GM21360 (cell line): ENCODE measurements at regions not wholly inside any gene's neighbourhood (a gene's known extent, or its start where the extent isn't known, plus 50 kb on each side); places are given as distances from the start of the nearest gene placed in this dataset.
"Not testable (repeated sequence)": the region's sequence is repeated elsewhere in the genome, so short reads cannot be mapped to it uniquely, and the experiment has no call there.

Experiments used
- ATAC-seq: cut with Tn5 transposase; IDR thresholded peaks from one replicate; pipeline ENCODE4 v1.9.1; 2021; ENCODE audit warnings: mild to moderate bottlenecking, moderate library complexity; ENCODE audit not compliant: unreplicated experiment

- no peak for ATAC-seq
These were observed 179.0 kb downstream of the BCAS1 start for GRCh38 chr20:53891306-53891894.

DNA sequence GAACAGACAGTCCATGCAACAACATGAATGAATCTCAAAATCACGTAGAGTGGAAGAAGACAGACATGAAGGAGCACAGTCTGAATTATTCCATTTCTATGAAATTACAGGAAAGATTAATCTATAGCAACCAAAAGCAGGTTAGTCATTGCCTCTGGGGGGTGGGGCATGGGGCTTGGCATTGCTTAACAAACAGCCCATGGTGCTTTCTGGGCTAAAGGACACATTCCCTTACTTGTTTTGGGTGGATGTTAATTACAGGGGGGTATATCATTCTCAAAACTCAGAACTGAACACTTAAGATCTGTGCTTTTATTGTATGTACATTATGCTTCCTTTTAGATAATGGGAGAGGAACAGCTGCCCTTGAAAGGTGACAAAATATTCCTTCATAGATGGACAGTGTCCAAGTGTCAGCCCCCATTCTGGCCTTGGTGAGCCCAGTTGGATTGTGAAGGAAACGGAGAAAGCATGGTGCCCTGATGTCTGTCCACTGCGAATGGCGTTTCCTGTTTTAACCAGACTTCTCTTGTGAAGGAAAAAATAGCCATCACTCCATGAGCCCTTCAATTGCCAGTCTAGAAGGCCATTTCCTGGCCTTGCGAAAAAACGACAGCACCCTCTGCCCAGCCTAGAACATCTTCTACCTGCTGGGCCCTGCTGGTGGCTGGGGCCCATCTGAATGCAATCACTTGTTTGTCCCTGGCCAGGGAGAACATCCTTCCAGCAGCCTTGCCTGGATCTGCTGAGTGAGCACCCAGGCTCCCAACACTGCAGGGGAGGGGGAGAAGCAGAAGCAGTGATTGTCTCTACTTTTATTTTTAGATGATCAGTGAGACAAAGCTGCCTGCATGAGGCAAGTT, 179.7 kb downstream of the BCAS1 start:
- no peak for ATAC-seq

DNA sequence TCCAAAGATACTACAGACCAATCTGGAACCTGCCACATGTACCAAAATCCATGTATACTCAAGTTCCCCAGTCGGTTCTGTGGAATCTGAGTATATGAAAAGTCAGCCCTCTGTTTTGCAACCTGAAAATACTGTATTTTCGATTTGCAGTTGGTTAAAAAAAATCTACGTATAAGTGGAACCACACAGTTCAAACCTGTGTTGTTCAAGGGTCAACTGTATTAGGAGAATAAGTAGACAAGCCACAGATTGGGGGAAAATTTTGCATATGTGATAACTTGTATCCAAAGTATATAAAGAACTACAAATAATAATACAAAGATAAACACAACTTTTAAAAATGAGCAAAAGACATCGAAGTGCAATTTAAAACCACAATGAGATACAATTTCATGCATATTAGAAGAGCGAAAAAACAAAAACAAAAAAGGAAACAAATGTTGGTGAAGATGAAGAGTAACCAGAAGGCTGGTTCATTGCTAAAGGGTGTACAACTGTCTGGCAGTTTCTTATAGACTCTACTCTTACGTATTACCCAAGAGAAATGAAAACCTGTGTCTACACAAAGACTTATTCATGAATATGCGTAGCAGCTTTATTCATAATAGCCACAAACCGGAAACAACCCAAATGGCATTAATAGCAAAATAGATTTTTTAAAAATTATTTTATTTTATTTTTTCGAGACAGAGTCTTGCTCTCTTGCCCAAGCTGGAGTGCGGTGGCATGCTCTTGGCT, 180.8 kb downstream of the BCAS1 start:
- ATAC-seq = no peak

- ATAC-seq = no peak
These were observed 181.4 kb downstream of the BCAS1 start for GRCh38 chr20:53888951-53889350.

DNA sequence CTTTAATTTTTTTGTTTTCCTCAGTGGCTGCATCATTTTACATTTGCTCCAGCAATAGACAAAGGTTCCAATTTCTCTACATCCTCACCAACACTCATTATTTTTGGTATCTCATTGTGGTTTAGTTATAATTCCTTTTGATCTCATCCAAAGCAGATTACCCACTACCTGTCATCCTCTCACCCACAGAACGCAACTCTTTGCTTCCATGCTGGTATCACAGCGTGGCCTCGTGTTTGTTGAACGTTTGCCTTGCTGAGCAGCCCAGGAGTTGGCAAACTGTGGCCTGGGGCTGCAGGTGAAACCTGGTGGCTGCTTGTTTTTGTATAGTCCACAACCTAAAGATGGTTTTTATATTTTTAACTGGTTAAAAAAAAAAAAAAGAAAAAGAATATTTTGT, 181.9 kb downstream of the BCAS1 start:
- ATAC-seq = no peak

DNA sequence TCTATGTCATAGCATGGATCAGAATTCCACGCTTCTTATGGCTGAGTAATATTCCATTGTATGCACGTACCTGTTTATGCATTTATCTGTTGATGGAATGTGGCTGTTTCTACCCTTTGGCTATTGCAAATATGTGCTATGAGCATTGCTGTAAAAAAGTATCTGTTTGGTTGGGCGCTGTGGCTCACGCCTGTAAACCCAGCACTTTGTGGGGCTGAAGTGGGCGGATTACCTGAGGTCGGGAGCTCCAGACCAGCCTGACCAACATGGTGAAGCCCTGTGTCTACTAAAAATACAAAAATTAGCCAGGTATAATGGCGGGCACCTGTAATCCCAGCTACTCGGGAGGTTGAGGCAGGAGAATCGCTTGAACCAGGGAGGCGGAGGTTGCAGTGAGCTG, 182.4 kb downstream of the BCAS1 start:
- no peak for ATAC-seq

DNA sequence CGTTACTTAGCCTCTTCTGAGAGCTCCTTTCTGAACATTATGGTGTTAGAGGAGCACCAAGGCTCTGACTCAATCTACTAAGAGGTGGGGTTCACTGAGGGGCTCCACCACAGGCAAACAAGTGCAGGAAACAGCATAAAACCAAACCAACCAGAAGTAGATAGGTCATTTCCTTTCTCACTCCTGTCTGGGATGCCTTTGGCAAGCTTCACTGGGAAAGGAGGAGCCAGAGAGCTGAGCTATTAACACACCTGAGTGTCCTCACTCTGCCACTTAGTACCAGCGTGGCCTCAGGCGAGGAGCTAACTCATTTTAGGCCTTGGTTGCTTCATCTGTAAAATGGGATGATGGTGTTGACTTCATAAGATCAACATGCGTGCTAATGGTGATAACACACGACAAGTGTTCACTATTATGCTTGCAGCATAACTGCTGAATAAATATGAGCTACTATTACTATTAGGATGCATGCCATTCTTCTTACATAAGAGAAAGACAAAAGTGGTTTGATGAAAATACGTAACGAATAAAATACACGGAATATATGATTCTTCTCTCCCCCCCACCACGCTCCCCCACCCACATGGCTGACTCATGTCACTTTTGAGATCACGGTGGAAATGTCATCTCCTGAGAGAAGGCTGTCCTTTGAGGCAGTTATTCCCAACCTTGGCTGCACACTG, 185.4 kb downstream of the BCAS1 start:
- ATAC-seq = no peak

DNA sequence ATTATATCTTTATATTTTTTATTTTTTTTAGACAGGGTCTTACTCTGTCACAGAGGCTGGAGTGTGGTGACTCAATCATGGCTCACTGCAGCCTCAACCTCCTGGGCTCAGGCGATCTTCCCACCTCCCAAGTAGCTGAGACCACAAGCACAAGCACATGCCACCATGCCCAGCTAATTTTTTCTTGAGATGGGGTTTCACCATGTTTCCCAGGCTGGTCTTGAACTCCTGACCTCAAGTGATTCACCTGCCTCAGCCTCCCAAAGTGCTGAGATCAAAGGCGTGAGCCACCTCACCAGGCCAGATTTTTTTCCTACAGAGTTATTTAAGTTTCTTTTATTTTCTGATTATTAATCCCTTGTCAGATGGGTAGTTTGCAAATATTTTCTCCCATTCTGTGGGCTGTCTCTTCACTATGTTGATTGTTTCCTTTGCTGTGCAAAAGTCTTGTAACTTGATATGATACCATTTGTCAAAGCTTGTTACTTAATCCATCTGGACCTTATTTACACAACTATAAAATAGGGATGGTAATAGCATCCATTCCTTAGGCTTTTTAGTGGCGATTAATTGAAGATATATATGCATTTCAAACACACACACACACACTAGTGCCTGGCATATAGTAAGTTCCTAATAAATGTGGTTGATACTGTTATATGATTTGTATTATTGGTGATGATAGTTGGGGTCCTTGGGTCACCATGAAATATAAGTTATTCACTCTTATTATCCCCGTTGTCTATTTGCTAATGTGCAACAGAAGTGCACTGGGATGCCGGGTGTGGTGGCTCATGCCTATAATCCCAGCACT, 187.1 kb downstream of the BCAS1 start:
- ATAC-seq = no peak

GRCh38 chr20:53882438-53882986, 187.9 kb downstream of the BCAS1 start:
- ATAC-seq = not testable (repeated sequence)

DNA sequence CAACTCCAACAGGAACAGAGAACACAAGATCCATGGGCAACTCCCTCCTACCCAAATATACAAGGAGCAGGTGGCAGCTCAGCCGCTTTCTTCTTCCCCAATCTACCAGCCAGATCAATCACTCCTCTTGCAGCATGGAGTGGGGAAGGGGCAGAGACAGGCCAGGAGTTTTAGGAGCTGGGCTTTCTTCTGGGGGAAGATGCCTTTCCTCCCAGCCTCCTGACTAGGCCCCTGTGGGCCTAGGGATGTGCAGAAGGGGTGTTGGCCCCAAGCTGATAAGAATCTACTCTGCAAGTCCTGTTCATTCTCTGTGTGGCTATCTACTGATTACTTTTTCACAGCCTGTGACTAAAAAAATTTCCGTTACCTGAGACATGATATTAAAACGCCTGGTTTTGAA, 189.0 kb downstream of the BCAS1 start:
- ATAC-seq = no peak

GRCh38 chr20:53880108-53880641, 190.2 kb downstream of the BCAS1 start:
- no peak for ATAC-seq

GRCh38 chr20:53879048-53879684, 191.2 kb downstream of the BCAS1 start:
- no peak for ATAC-seq

DNA sequence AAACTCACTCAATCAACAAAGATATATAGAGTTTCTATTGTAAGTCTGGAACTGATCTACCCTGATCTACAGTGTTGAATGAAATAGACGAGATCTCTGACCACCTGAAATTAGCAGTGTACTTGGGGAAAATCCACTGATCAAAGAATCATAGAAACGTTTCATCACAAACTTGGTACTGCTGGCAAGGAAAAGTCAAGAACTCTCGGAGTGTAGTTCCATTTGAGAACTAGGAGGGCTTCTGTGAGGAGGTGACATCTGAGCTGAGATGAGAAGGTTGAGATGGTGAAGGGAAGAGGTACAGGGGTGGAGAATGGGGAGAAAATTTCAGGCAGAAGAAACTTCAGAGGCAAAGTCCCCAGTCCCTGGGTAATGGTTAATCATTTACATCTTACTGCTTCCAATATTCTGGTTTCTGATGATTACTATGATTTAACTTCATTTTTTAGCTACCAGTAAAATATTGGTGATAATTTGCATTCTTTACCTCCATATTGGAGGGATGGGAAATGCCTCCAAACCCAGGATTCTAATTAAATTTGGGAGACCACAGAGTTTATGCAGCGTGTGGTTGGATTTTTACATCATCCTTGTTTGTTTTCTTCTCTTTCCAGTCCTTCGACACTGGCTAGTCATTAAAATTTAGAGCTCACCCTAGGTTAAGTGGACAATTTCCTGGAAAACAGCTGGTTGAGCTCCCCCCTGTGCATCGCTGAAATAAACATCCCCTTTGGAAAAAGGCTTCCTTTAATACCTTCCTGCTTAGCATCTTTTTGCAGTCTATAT, 191.9 kb downstream of the BCAS1 start:
- no peak for ATAC-seq

DNA sequence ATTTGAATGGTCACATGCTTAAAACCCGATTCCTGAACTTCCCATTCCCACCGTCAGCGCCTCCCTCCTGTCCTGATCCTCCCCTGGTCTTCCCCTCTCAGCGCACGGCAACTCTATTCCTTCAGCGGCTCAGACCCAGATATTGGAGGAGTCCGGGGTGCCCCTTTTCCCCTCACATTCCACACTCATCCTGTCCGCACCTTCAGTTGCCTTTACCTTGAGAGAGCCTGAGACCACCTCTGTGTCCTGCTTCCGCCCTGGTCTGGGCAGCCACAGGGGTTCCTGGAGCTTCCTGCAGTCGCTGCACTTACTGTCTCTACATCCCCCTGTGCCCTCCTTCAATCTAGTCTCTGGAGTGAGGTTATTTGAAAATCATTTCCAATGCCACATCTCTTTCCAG, 193.4 kb downstream of the BCAS1 start:
- no peak for ATAC-seq

GRCh38 chr20:53876470-53876869, 193.9 kb downstream of the BCAS1 start:
- no peak for ATAC-seq

- ATAC-seq = no peak
These were observed 194.9 kb downstream of the BCAS1 start for GRCh38 chr20:53875452-53875851.

GRCh38 chr20:53874706-53875105, 195.7 kb downstream of the BCAS1 start:
- ATAC-seq = no peak

- ATAC-seq = no peak
These were observed 196.3 kb downstream of the BCAS1 start for GRCh38 chr20:53874104-53874503.

DNA sequence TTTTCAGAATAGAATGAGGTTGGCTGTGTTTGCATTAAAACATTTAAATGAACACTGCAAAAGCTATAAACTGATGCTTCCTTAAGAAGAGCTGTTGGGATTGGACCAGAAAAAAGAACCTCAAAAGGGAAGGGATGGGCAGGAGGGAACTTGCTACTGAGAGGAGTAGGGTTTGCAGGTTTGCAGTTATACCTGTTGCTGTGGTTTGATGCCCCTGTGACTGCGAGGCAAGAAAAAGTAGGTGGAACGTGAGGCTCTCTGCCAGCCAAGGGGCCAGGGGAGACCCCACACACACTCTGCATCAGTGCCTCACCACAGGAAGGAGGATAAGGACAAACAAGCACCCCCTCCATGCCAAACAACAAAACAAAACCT, 197.2 kb downstream of the BCAS1 start:
- ATAC-seq = no peak
